ENCODE measurements at regions not wholly inside any gene's neighbourhood (a gene's known extent, or its start where the extent isn't known, plus 50 kb on each side); places are given as distances from the start of the nearest gene placed in this dataset.
"Not testable (repeated sequence)": the region's sequence is repeated elsewhere in the genome, so short reads cannot be mapped to it uniquely, and the experiment has no call there.

GRCh38 chr1:213698092-213698702 lies 289.6 kb upstream of the PROX1 start:
- ATAC-seq (ENCODE audit: insufficient number of reproducible peaks, low FRiP score, low read depth), result no peak
- H3K4me3 ChIP-seq, result no peak overlapping the region
- TF ChIP-seq, protein P1, sequence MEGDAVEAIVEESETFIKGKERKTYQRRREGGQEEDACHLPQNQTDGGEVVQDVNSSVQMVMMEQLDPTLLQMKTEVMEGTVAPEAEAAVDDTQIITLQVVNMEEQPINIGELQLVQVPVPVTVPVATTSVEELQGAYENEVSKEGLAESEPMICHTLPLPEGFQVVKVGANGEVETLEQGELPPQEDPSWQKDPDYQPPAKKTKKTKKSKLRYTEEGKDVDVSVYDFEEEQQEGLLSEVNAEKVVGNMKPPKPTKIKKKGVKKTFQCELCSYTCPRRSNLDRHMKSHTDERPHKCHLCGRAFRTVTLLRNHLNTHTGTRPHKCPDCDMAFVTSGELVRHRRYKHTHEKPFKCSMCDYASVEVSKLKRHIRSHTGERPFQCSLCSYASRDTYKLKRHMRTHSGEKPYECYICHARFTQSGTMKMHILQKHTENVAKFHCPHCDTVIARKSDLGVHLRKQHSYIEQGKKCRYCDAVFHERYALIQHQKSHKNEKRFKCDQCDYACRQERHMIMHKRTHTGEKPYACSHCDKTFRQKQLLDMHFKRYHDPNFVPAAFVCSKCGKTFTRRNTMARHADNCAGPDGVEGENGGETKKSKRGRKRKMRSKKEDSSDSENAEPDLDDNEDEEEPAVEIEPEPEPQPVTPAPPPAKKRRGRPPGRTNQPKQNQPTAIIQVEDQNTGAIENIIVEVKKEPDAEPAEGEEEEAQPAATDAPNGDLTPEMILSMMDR (IDR thresholded peaks at IDR 0.05), result no peak

GRCh38 chr1:213702703-213703102 lies 285.1 kb upstream of the PROX1 start:
- Histone ChIP-seq H3K27me3 (replicated peaks; ENCODE audit: insufficient read depth) (no peaks in the 10 kb centered on the region), H3K36me3 (no peaks in the 10 kb centered on the region), H3K9me3 (peaks cover 2% of the 10 kb centered on the region), H3K4me3 (no peak overlapping the region), H3K4me1 (ENCODE audit: control insufficient read depth in 1 of 2, low read depth in 2 of 2) (no peaks in the 10 kb centered on the region), H3K27ac (no peak overlapping the region)
- ATAC-seq (ENCODE audit: insufficient number of reproducible peaks, low FRiP score, low read depth) (no peak), DNase-seq (ENCODE audit: low spot score) (no peak)
- TF ChIP-seq, protein P1 (IDR thresholded peaks at IDR 0.05), result no peak

More at GRCh38 chr1:213698092-213698702, 289.6 kb upstream of the PROX1 start:
- no peak for DNase-seq (ENCODE audit: low spot score)
- H3K36me3 ChIP-seq, result no peaks in the 10 kb centered on the region
- no peaks in the 10 kb centered on the region for H3K27me3 ChIP-seq (replicated peaks; ENCODE audit: insufficient read depth)
- no peaks in the 10 kb centered on the region for H3K4me1 ChIP-seq (ENCODE audit: control insufficient read depth in 1 of 2, low read depth in 2 of 2)
- no peak overlapping the region for H3K27ac ChIP-seq
- no peaks in the 10 kb centered on the region for H3K9me3 ChIP-seq

DNA sequence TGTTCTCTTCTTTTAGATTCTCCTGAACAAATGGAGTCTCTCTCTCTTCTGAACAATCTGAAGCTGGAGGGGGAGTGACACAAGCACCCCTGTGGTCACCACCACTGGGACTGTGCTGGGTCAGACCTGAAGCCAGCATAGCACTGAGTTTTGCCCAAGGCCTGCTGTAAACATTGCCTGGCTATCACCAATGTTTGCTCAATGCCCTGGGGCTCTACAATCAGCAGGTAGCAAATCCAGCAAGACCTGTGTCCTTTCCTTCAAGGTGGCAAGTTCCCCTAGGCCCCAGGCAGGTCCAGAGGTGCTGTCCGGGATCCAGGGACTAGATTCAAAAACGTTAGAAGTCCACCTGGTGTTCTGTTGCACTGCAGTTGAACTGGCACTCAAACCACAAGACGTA lies 282.8 kb upstream of the PROX1 start:
- ATAC-seq (ENCODE audit: insufficient number of reproducible peaks, low FRiP score, low read depth), result no peak
- Histone ChIP-seq H3K27ac (no peak overlapping the region), H3K4me3 (no peak overlapping the region), H3K27me3 (replicated peaks; ENCODE audit: insufficient read depth) (no peaks in the 10 kb centered on the region), H3K4me1 (ENCODE audit: control insufficient read depth in 1 of 2, low read depth in 2 of 2) (no peaks in the 10 kb centered on the region), H3K9me3 (peaks cover 2% of the 10 kb centered on the region), H3K36me3 (no peaks in the 10 kb centered on the region)
- TF ChIP-seq, protein P1 (IDR thresholded peaks at IDR 0.05), result no peak
- no peak for DNase-seq (ENCODE audit: low spot score)

- not testable (repeated sequence) for ATAC-seq (ENCODE audit: insufficient number of reproducible peaks, low FRiP score, low read depth); H3K27ac ChIP-seq; H3K27me3 ChIP-seq (replicated peaks; ENCODE audit: insufficient read depth); H3K4me1 ChIP-seq (ENCODE audit: control insufficient read depth in 1 of 2, low read depth in 2 of 2); H3K9me3 ChIP-seq; H3K4me3 ChIP-seq; H3K36me3 ChIP-seq; DNase-seq (ENCODE audit: low spot score)
Measured at GRCh38 chr1:213711833-213712490, 275.8 kb upstream of the PROX1 start.

DNA sequence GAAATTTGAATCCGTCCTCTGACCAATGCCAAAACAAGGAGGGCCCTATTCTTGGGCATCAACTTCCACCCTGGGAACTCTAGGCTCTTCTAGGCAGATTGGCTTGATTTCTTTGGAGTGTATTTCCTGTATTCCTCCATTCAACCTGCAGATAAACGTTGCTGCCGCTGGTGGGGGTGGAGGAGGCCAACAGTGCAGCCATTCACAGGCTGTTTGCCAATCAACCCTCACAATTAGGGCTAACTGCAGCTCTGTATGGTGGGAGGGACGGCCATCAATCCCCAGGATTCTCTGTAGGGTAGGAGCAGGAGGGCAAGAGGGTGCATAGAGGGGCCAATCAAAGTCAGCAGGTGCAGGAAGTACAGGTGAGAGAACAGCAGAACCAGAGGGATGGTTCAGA lies 273.1 kb upstream of the PROX1 start:
- Histone ChIP-seq H3K4me3 (no peak overlapping the region), H3K27ac (no peak overlapping the region), H3K36me3 (no peaks in the 10 kb centered on the region), H3K4me1 (ENCODE audit: control insufficient read depth in 1 of 2, low read depth in 2 of 2) (no peaks in the 10 kb centered on the region), H3K9me3 (no peaks in the 10 kb centered on the region), H3K27me3 (replicated peaks; ENCODE audit: insufficient read depth) (no peaks in the 10 kb centered on the region)
- ATAC-seq (ENCODE audit: insufficient number of reproducible peaks, low FRiP score, low read depth) (no peak), DNase-seq (ENCODE audit: low spot score) (no peak)
- TF ChIP-seq, protein P1 (IDR thresholded peaks at IDR 0.05), result no peak

All from thoracic aorta (tissue), 2 donors.